ENCODE measurements at regions not wholly inside any gene's neighbourhood (a gene's known extent, or its start where the extent isn't known, plus 50 kb on each side); places are given as distances from the start of the nearest gene placed in this dataset.

GRCh38 chr17:413706-414380 lies 61.2 kb upstream of the RPH3AL start:
- peaks cover 6% of the 10 kb centered on the region for H3K4me1 Mint-ChIP-seq (ENCODE audit: low read depth, unreplicated experiment)
- H3K4me3 Mint-ChIP-seq (ENCODE audit: unreplicated experiment), result no peak overlapping the region
- H3K9me3 Mint-ChIP-seq (ENCODE audit: unreplicated experiment), result peaks cover 17% of the 10 kb centered on the region
- DNase-seq, result no peak
- no peaks in the 10 kb centered on the region for H3K36me3 Mint-ChIP-seq (ENCODE audit: unreplicated experiment)
- no peak overlapping the region for H3K27ac Mint-ChIP-seq (ENCODE audit: unreplicated experiment)
- peaks cover 21% of the 10 kb centered on the region for H3K27me3 Mint-ChIP-seq (ENCODE audit: unreplicated experiment)
- TF ChIP-seq CTCF (IDR thresholded peaks at IDR 0.05; ENCODE audit: partially characterized antibody, unreplicated experiment), result no peak

GRCh38 chr17:413016-413350 lies 60.4 kb upstream of the RPH3AL start:
- H3K27me3 Mint-ChIP-seq (ENCODE audit: unreplicated experiment), result peaks cover 21% of the 10 kb centered on the region
- H3K9me3 Mint-ChIP-seq (ENCODE audit: unreplicated experiment), result peaks cover 17% of the 10 kb centered on the region
- H3K4me1 Mint-ChIP-seq (ENCODE audit: low read depth, unreplicated experiment), result peaks cover 6% of the 10 kb centered on the region
- no peak overlapping the region for H3K4me3 Mint-ChIP-seq (ENCODE audit: unreplicated experiment)
- no peak overlapping the region for H3K27ac Mint-ChIP-seq (ENCODE audit: unreplicated experiment)
- no peak for DNase-seq
- H3K36me3 Mint-ChIP-seq (ENCODE audit: unreplicated experiment), result no peaks in the 10 kb centered on the region
- TF ChIP-seq CTCF (IDR thresholded peaks at IDR 0.05; ENCODE audit: partially characterized antibody, unreplicated experiment), result no peak

GRCh38 chr17:412211-413015 lies 59.8 kb upstream of the RPH3AL start:
- Mint-ChIP-seq H3K27ac (ENCODE audit: unreplicated experiment) (no peak overlapping the region), H3K4me1 (ENCODE audit: low read depth, unreplicated experiment) (peaks cover 6% of the 10 kb centered on the region), H3K9me3 (ENCODE audit: unreplicated experiment) (peaks cover 17% of the 10 kb centered on the region), H3K27me3 (ENCODE audit: unreplicated experiment) (peaks cover 21% of the 10 kb centered on the region), H3K4me3 (ENCODE audit: unreplicated experiment) (no peak overlapping the region), H3K36me3 (ENCODE audit: unreplicated experiment) (no peaks in the 10 kb centered on the region)
- TF ChIP-seq CTCF (IDR thresholded peaks at IDR 0.05; ENCODE audit: partially characterized antibody, unreplicated experiment), result peak; percentile 77
- DNase-seq, result peak; percentile 63

- Mint-ChIP-seq H3K27me3 (ENCODE audit: unreplicated experiment) (peaks cover 20% of the 10 kb centered on the region), H3K36me3 (ENCODE audit: unreplicated experiment) (no peaks in the 10 kb centered on the region), H3K4me3 (ENCODE audit: unreplicated experiment) (peak overlapping the region; percentile 91), H3K27ac (ENCODE audit: unreplicated experiment) (peak overlapping the region; percentile 30), H3K9me3 (ENCODE audit: unreplicated experiment) (peaks cover 16% of the 10 kb centered on the region), H3K4me1 (ENCODE audit: low read depth, unreplicated experiment) (peaks cover 6% of the 10 kb centered on the region)
- TF ChIP-seq CTCF (IDR thresholded peaks at IDR 0.05; ENCODE audit: partially characterized antibody, unreplicated experiment), result no peak
- no peak for DNase-seq
Observed at GRCh38 chr17:411421-412120, 59.0 kb upstream of the RPH3AL start.

Data from glutamatergic neuron (in vitro differentiated cells).